GM12865 (cell line): ENCODE measurements at regions not wholly inside any gene's neighbourhood (a gene's known extent, or its start where the extent isn't known, plus 50 kb on each side); places are given as distances from the start of the nearest gene placed in this dataset.

Experiments used
- DNase-seq: peaks from one replicate; pipeline ENCODE4 v3.0.0; 2010; ENCODE audit warnings: low read depth
- H3K4me3 ChIP-seq: 2 replicates; pipeline ENCODE4 v1.5.1; 2011; ENCODE audit warnings: mild to moderate bottlenecking, low read depth, low read length, control low read depth
- CTCF ChIP-seq: IDR thresholded peaks from 2 replicates; pipeline ENCODE4 v1.5.1; 2011; ENCODE audit warnings: low read length, control low read depth, low read depth, inconsistent platforms; ENCODE audit not compliant: insufficient read depth; ENCODE audit errors: missing control alignments

- no peak for DNase-seq
- H3K4me3 ChIP-seq, result no peak overlapping the region
Measured at GRCh38 chr15:95921404-95921803, 409.1 kb upstream of the NR2F2 start.

GRCh38 chr15:95922431-95922830 is 408.1 kb upstream of the NR2F2 start:
- peak; percentile 30 for TF ChIP-seq CTCF
- no peak overlapping the region for H3K4me3 ChIP-seq
- peak; percentile 57 for DNase-seq

More at GRCh38 chr15:95921404-95921803, 409.1 kb upstream of the NR2F2 start:
- TF ChIP-seq CTCF, result no peak

GRCh38 chr15:95923792-95924191 is 406.7 kb upstream of the NR2F2 start:
- no peak for TF ChIP-seq CTCF
- no peak overlapping the region for H3K4me3 ChIP-seq
- DNase-seq, result no peak

- no peak for DNase-seq
- no peak overlapping the region for H3K4me3 ChIP-seq
- TF ChIP-seq CTCF, result no peak
Measured at GRCh38 chr15:95928822-95929221, 401.7 kb upstream of the NR2F2 start.

- DNase-seq, result peak; percentile 72
- no peak overlapping the region for H3K4me3 ChIP-seq
- TF ChIP-seq CTCF, result no peak
Measured at GRCh38 chr15:95929232-95929846, 401.2 kb upstream of the NR2F2 start.

DNA sequence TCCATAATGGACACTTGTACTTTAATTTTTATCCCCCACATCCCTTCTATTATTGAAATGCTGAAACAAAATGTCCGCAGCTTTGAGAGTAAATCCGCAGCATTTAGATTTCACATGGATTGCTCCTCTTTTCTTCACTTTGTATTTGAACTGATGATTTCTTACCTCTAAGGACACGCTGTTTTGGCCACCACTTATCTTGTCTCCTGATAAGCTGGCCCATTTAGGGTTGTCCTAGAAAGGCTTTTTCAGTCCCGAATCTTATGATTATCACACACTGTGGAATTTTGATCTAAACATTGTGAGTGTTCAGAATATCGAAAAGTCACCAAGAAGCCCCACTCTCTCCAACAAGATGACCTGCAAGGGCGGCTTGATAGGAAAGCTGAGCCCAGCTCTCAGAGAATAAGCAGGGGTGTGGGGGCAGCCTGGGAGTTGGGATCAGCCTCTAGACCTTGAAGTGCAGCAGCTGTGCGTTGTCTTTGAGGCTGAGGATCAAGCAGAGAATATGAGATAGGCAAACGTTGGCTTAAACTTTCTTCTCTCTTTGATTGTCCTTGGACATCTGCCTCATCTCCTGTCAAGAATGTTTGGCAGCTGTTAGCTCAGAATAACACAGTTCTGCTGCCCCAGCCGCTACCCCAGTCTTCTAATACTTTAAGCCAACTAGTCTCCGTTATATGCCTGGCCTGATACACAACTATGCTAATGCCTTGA is 399.7 kb upstream of the NR2F2 start:
- TF ChIP-seq CTCF, result no peak
- H3K4me3 ChIP-seq, result no peak overlapping the region
- DNase-seq, result no peak

DNA sequence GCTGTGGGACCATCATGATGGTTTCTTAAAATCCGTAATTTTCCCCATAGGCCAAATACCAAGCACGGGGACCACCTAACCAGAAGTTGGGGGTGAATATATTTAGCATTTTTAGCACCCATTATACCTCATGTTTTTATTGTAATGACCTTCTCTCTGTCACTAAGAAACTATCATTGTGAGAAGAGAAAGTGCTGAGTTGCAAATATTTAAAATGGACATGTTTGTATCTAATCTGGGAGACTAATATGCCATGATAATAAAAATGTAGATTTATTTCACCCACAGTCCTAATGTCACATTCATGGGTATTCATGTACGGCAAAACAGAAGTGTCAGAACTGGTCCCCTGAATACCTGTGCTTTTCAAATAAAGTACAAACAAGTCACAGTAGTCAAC is 398.9 kb upstream of the NR2F2 start:
- no peak overlapping the region for H3K4me3 ChIP-seq
- TF ChIP-seq CTCF, result no peak
- DNase-seq, result no peak
